GM21526 (cell line): ENCODE measurements at regions not wholly inside any gene's neighbourhood (a gene's known extent, or its start where the extent isn't known, plus 50 kb on each side); places are given as distances from the start of the nearest gene placed in this dataset.

Experiments used
- ATAC-seq: cut with Tn5 transposase; IDR thresholded peaks from one replicate; pipeline ENCODE4 v1.9.1; 2021; ENCODE audit warnings: moderate library complexity; ENCODE audit not compliant: unreplicated experiment, low FRiP score

- ATAC-seq: no peak
Measured at GRCh38 chr2:20539133-20539719, 92.4 kb downstream of the RHOB start.

- no peak for ATAC-seq
Measured at GRCh38 chr2:20539776-20540586, 93.1 kb downstream of the RHOB start.

- no peak for ATAC-seq
Measured at GRCh38 chr2:20540587-20541293, 93.9 kb downstream of the RHOB start.

- ATAC-seq: no peak
Measured at GRCh38 chr2:20541294-20541640, 94.4 kb downstream of the RHOB start.

- no peak for ATAC-seq
Measured at GRCh38 chr2:20541651-20542050, 94.8 kb downstream of the RHOB start.

GRCh38 chr2:20542269-20542668, 95.4 kb downstream of the RHOB start:
- no peak for ATAC-seq

GRCh38 chr2:20542746-20543468, 96.0 kb downstream of the RHOB start:
- ATAC-seq: no peak

GRCh38 chr2:20543469-20544152, 96.7 kb downstream of the RHOB start:
- ATAC-seq: no peak

GRCh38 chr2:20544153-20544747, 97.4 kb downstream of the RHOB start:
- no peak for ATAC-seq

- ATAC-seq: no peak
Measured at GRCh38 chr2:20549144-20549543, 101.8 kb downstream of the HS1BP3 start.

GRCh38 chr2:20549691-20550348, 101.1 kb downstream of the HS1BP3 start:
- ATAC-seq: no peak

- no peak for ATAC-seq
Measured at GRCh38 chr2:20551260-20551944, 99.5 kb downstream of the HS1BP3 start.

- ATAC-seq: no peak
Measured at GRCh38 chr2:20551945-20552328, 99.0 kb downstream of the HS1BP3 start.

- ATAC-seq: no peak
Measured at GRCh38 chr2:20552847-20553246, 98.1 kb downstream of the HS1BP3 start.

- ATAC-seq: no peak
Measured at GRCh38 chr2:20553580-20553979, 97.3 kb downstream of the HS1BP3 start.

- no peak for ATAC-seq
Measured at GRCh38 chr2:20555954-20556353, 94.9 kb downstream of the HS1BP3 start.

GRCh38 chr2:20556756-20557155, 94.1 kb downstream of the HS1BP3 start:
- no peak for ATAC-seq

- ATAC-seq: no peak
Measured at GRCh38 chr2:20557226-20557625, 93.7 kb downstream of the HS1BP3 start.

GRCh38 chr2:20557635-20558034, 93.3 kb downstream of the HS1BP3 start:
- ATAC-seq: no peak
